Breast epithelium (tissue), 4 donors: ENCODE measurements at regions not wholly inside any gene's neighbourhood (a gene's known extent, or its start where the extent isn't known, plus 50 kb on each side); places are given as distances from the start of the nearest gene placed in this dataset.
A peak's percentile ranks its signal among the peaks of the same experiment; 100 is the strongest.
"Not testable (repeated sequence)": the region's sequence is repeated elsewhere in the genome, so short reads cannot be mapped to it uniquely, and the experiment has no call there.

Experiments
- DNase-seq, 2 donors: peaks; one replicate each; pipeline ENCODE4 v3.0.0-alpha.2; 2019; ENCODE audit warnings: low spot score in 2 of 2
- H3K27ac ChIP-seq, 2 donors: fragments of 200-600 bp; sonication (generic) in 1 of 2; one replicate each; pipeline ENCODE4 v1.5.1; 2016 to 2019; ENCODE audit warnings: mild to moderate bottlenecking in 1 of 2
- H3K27me3 ChIP-seq, 2 donors: fragments of 200-600 bp; sonication (generic) in 1 of 2; one replicate each; pipeline versions ENCODE4 v1.5.1 to v1.6.0; 2017 to 2019; ENCODE audit warnings: control low read depth in 1 of 2, mild to moderate bottlenecking in 1 of 2
- H3K36me3 ChIP-seq: fragments of 200-600 bp; one replicate; pipeline ENCODE4 v1.5.1; 2019
- H3K4me1 ChIP-seq, 2 donors: fragments of 200-600 bp; sonication (generic); one replicate each; pipeline ENCODE4 v1.5.1; 2016 to 2019; ENCODE audit warnings: control low read depth in 1 of 2
- H3K4me3 ChIP-seq, 3 donors: fragments of 200-600 bp; sonication (generic); 1 replicate in 2 of 3; 2 replicates in 1 of 3; pipeline ENCODE4 v1.5.1; 2016 to 2019; ENCODE audit warnings: mild to moderate bottlenecking in 3 of 3, moderate library complexity in 2 of 3
- H3K9me3 ChIP-seq, 2 donors: fragments of 200-600 bp; sonication (generic) in 1 of 2; one replicate each; pipeline ENCODE4 v1.5.1; 2016 to 2019; ENCODE audit warnings: control low read depth in 1 of 2
- intact Hi-C: fragments of 100-400 bp; cut with DNase I; formaldehyde crosslinking; loops from one replicate; pipeline ENCODE4 v1.15.1; 2023; ENCODE audit warnings: low total_unique reads

DNA sequence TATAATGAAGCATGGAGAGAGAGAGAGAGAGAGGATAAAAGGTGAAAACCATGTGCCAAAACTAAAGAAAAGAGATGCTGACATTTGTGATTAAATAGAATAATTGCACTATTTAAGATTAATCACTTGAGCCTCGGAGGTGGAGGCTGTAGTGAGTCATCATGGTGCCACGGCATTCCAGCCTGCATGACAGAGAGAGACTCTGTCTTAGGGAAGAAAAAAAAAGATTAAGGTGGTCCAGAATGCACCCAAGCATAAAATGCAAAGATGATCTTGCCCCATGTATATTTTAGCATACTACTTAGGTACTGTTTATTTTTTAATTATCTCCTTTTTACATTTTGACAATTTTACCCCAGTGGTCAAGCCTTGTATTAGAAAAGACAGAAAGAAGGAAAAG lies 742.5 kb downstream of the SPATA31A1 start:
- H3K9me3 ChIP-seq, result not testable (repeated sequence)

GRCh38 chr9:40106003-40106782 lies 750.7 kb downstream of the SPATA31A1 start:
- DNase-seq, result peak in 1 of 2 donors; percentile 38

More for the DNA sequence above, 742.5 kb downstream of the SPATA31A1 start:
- H3K4me1 ChIP-seq, H3K4me3 ChIP-seq, H3K27me3 ChIP-seq, H3K36me3 ChIP-seq, H3K27ac ChIP-seq, DNase-seq, intact Hi-C loops: not testable (repeated sequence)

DNA sequence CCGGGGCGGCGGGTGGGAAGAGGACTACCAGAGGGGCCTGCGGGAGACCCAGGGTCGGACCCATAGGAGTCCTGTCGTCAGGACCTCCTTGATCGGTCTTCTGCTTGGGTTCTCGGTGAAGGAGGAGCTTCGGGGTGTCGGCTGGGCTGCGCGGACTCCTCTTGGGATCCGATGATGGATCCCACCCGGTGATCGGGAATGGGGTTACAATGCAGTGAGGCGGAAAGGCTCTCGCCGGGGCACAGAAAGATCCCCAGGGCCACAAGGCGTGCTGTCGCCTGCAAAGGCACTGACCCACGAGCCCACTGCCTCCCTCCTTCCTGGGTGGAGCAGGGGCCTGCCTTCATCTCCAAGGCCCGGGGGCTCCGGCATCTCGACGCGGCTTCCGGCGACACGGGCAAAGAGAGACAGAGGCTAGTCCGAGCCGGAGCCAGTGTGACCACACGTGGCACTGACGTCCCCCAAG lies 751.3 kb downstream of the SPATA31A1 start:
- peak overlapping the region; percentile 55 to 76 for H3K27ac ChIP-seq
- H3K27me3 ChIP-seq, intact Hi-C loops: not testable (repeated sequence)

More at GRCh38 chr9:40106003-40106782, 750.7 kb downstream of the SPATA31A1 start:
- H3K27me3 ChIP-seq, H3K36me3 ChIP-seq, intact Hi-C loops, H3K9me3 ChIP-seq, H3K4me1 ChIP-seq: not testable (repeated sequence)
- Histone ChIP-seq H3K4me3 (peak overlapping the region in 2 of 3 donors; percentile 59 to 65), H3K27ac (peak overlapping the region; percentile 76)

DNA sequence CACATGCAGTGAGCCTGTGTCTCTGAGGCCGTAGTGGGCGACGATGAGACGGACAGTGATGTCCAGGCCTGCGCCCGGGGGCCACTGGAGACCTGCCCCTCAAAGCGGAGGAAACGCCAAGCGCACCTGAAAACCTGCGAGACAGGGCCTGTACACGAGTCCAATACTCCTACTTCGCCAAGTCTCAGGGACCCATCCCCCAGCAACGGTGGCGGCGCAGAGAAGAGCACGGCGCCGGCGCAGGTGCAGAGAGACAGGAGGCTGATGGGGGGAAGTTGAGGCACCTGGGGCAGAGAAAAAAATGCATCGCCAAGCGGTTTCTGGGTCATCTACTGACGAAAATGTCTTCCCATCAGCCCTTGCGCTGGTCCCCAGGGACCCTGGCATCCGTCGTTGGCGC lies 751.8 kb downstream of the SPATA31A1 start:
- H3K9me3 ChIP-seq, H3K27me3 ChIP-seq, H3K27ac ChIP-seq, intact Hi-C loops, H3K4me1 ChIP-seq, DNase-seq, H3K36me3 ChIP-seq: not testable (repeated sequence)
- peak overlapping the region in 2 of 3 donors; percentile 59 to 65 for H3K4me3 ChIP-seq

More for the DNA sequence above, 751.3 kb downstream of the SPATA31A1 start:
- H3K4me1 ChIP-seq, H3K36me3 ChIP-seq, H3K9me3 ChIP-seq, DNase-seq: not testable (repeated sequence)
- peak overlapping the region in 2 of 3 donors; percentile 59 to 65 for H3K4me3 ChIP-seq

GRCh38 chr9:40108465-40108864 lies 753.0 kb downstream of the SPATA31A1 start:
- H3K36me3 ChIP-seq, H3K9me3 ChIP-seq, H3K27me3 ChIP-seq, H3K4me1 ChIP-seq, intact Hi-C loops, H3K27ac ChIP-seq, H3K4me3 ChIP-seq, DNase-seq: not testable (repeated sequence)

- intact Hi-C loops, result not testable (repeated sequence)
These were observed 755.3 kb downstream of the SPATA31A1 start for GRCh38 chr9:40110751-40111150.

DNA sequence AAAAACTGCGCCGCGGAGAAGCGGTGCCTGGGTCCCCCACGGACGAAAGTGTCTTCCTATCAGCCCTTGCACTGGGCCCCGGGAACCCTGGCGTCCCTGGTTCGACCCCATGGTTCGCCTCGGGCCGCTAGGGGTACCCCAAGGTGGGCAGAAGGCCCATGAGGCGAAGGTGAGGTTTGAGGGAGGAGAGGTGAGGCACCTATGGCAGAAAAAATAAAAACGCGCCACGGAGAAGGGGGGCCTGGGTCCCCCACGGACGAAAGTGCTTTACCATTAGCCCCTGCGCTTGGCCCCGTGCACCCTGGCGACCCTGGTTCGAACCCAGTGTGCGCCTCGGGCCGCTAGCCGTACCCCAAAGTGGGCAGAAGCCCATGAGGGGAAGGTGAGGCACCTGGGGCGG lies 756.1 kb downstream of the SPATA31A1 start:
- H3K4me3 ChIP-seq, H3K36me3 ChIP-seq, H3K4me1 ChIP-seq, H3K27me3 ChIP-seq, H3K9me3 ChIP-seq, intact Hi-C loops, H3K27ac ChIP-seq: not testable (repeated sequence)
- DNase-seq, result peak in 1 of 2 donors; percentile 14

More at GRCh38 chr9:40110751-40111150, 755.3 kb downstream of the SPATA31A1 start:
- H3K27me3 ChIP-seq, DNase-seq, H3K27ac ChIP-seq, H3K36me3 ChIP-seq, H3K4me3 ChIP-seq, H3K9me3 ChIP-seq, H3K4me1 ChIP-seq: not testable (repeated sequence)

DNA sequence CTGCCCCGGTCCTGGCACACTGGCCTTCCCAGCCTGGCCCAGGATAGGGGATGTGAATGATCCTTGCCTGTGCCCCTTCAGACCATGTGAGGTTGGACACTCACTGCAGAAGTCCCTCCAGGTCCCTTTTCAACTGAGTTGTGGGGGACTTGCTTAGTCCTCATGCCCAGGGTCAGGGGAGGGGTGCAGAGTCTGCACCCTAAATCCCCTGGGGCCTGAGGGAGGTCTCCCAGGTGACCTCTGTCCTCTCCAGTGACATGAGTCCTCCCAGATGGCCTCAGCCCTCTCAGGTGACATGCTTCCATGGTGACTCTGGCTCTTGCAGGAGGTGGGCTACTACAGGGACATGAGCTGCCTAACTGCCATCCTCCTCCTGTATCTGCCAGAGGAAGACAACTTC lies 775.1 kb downstream of the SPATA31A1 start:
- H3K4me1 ChIP-seq, H3K36me3 ChIP-seq, DNase-seq, intact Hi-C loops, H3K9me3 ChIP-seq, H3K4me3 ChIP-seq, H3K27me3 ChIP-seq, H3K27ac ChIP-seq: not testable (repeated sequence)

- H3K4me3 ChIP-seq, H3K36me3 ChIP-seq, intact Hi-C loops, H3K27ac ChIP-seq, H3K4me1 ChIP-seq, H3K27me3 ChIP-seq, H3K9me3 ChIP-seq, DNase-seq: not testable (repeated sequence)
These were observed 813.7 kb downstream of the SPATA31A1 start for GRCh38 chr9:40169204-40169603.

DNA sequence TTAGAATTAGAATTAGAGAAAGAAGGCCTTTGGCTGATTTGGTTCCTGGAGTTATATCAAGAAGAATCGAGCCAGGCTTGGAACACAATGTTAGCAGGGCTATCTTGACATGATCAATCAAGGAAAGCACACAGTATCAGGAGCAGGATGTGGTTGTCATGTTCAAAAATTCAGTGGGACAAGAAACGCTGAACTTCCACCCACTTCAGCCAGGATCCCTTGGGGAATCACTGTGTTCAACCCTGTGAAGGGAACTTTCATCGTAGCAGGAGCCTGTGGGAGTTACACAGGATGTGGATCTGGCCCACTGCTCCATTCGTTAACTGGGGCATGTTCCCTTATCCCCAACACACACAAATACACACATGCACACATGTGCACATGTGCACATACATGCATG lies 817.8 kb downstream of the SPATA31A1 start:
- H3K4me3 ChIP-seq, H3K9me3 ChIP-seq, DNase-seq, H3K36me3 ChIP-seq, H3K27ac ChIP-seq, H3K27me3 ChIP-seq, H3K4me1 ChIP-seq, intact Hi-C loops: not testable (repeated sequence)

GRCh38 chr9:40174035-40174434 lies 818.6 kb downstream of the SPATA31A1 start:
- intact Hi-C loops, H3K27ac ChIP-seq, H3K4me3 ChIP-seq, DNase-seq, H3K36me3 ChIP-seq, H3K9me3 ChIP-seq, H3K27me3 ChIP-seq, H3K4me1 ChIP-seq: not testable (repeated sequence)

GRCh38 chr9:40177403-40177802 lies 821.9 kb downstream of the SPATA31A1 start:
- DNase-seq, H3K9me3 ChIP-seq, H3K4me3 ChIP-seq: not testable (repeated sequence)

GRCh38 chr9:40191403-40191802 lies 835.9 kb downstream of the SPATA31A1 start:
- DNase-seq, H3K4me3 ChIP-seq, H3K27ac ChIP-seq, H3K4me1 ChIP-seq, H3K9me3 ChIP-seq, H3K36me3 ChIP-seq, intact Hi-C loops, H3K27me3 ChIP-seq: not testable (repeated sequence)

More at GRCh38 chr9:40177403-40177802, 821.9 kb downstream of the SPATA31A1 start:
- H3K27ac ChIP-seq, H3K36me3 ChIP-seq, H3K27me3 ChIP-seq, intact Hi-C loops, H3K4me1 ChIP-seq: not testable (repeated sequence)

DNA sequence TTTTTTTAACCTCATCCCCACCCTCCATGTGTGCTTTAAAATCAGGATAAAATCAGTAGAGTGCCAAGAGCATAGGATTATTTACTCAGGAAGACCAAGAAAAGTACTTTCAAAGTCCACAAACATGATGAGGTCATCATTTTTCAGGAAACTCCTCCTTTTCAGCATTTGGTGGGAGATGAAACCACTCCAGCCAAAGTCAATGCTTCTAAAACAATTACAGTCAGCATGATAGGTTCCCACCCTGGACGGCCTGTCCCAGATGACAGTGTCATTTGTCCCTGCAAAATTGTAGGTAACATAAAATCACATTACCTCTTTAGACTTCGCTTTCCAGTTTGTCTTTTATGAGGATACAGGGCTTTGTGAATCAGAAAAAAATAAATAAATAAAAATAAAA lies 836.7 kb downstream of the SPATA31A1 start:
- intact Hi-C loops, H3K9me3 ChIP-seq, DNase-seq, H3K4me1 ChIP-seq, H3K36me3 ChIP-seq, H3K27ac ChIP-seq, H3K4me3 ChIP-seq, H3K27me3 ChIP-seq: not testable (repeated sequence)
